Nephron progenitor cell (in vitro differentiated cells): ENCODE measurements at regions not wholly inside any gene's neighbourhood (a gene's known extent, or its start where the extent isn't known, plus 50 kb on each side); places are given as distances from the start of the nearest gene placed in this dataset.

ENCODE experiments used
- DNase-seq: peaks from one replicate; pipeline ENCODE4 v3.0.0; 2021
- H3K27ac Mint-ChIP-seq: 2 replicates; pipeline ENCODE4 v1.8.0; 2021; ENCODE audit warnings: mild to moderate bottlenecking, moderate library complexity, mixed read lengths
- H3K27me3 Mint-ChIP-seq: 2 replicates; pipeline ENCODE4 v1.8.0; 2021; ENCODE audit warnings: mild to moderate bottlenecking, low read depth, mixed read lengths; ENCODE audit not compliant: poor library complexity
- H3K36me3 Mint-ChIP-seq: 2 replicates; pipeline ENCODE4 v1.8.0; 2021; ENCODE audit warnings: low read depth, mixed read lengths
- H3K4me1 Mint-ChIP-seq: 2 replicates; pipeline ENCODE4 v1.8.0; 2021; ENCODE audit warnings: mixed read lengths
- H3K4me3 Mint-ChIP-seq: 2 replicates; pipeline ENCODE4 v1.8.0; 2021; ENCODE audit warnings: mild to moderate bottlenecking, moderate library complexity, mixed read lengths
- H3K9me3 Mint-ChIP-seq: 2 replicates; pipeline ENCODE4 v1.8.0; 2021; ENCODE audit warnings: mild to moderate bottlenecking, moderate library complexity, mixed read lengths
- CTCF ChIP-seq: fragments of 200-600 bp; sonication (generic); IDR thresholded peaks from 2 replicates; pipeline ENCODE4 v1.5.0; 2021; ENCODE audit warnings: antibody characterized with exemption

- no peak overlapping the region for H3K27ac Mint-ChIP-seq
- DNase-seq = no peak
- peaks cover 18% of the 10 kb centered on the region for H3K4me1 Mint-ChIP-seq
- no peak overlapping the region for H3K4me3 Mint-ChIP-seq
- no peaks in the 10 kb centered on the region for H3K27me3 Mint-ChIP-seq
- H3K36me3 Mint-ChIP-seq = no peaks in the 10 kb centered on the region
- H3K9me3 Mint-ChIP-seq = no peaks in the 10 kb centered on the region
- TF ChIP-seq CTCF = no peak
Measured at GRCh38 chr18:39958876-39959275, 1996.2 kb upstream of the PIK3C3 start.

GRCh38 chr18:39952816-39953215, 2002.2 kb upstream of the PIK3C3 start:
- TF ChIP-seq CTCF = no peak
- H3K4me3 Mint-ChIP-seq = no peak overlapping the region
- H3K36me3 Mint-ChIP-seq = no peaks in the 10 kb centered on the region
- peaks cover 5% of the 10 kb centered on the region for H3K4me1 Mint-ChIP-seq
- H3K9me3 Mint-ChIP-seq = no peaks in the 10 kb centered on the region
- no peaks in the 10 kb centered on the region for H3K27me3 Mint-ChIP-seq
- H3K27ac Mint-ChIP-seq = no peak overlapping the region
- DNase-seq = no peak

- DNase-seq = no peak
- Mint-ChIP-seq H3K4me3 (no peak overlapping the region), H3K4me1 (peaks cover 5% of the 10 kb centered on the region), H3K36me3 (no peaks in the 10 kb centered on the region), H3K9me3 (no peaks in the 10 kb centered on the region), H3K27me3 (no peaks in the 10 kb centered on the region), H3K27ac (no peak overlapping the region)
- no peak for TF ChIP-seq CTCF
Measured at GRCh38 chr18:39951142-39951720, 2003.8 kb upstream of the PIK3C3 start.

- no peak for TF ChIP-seq CTCF
- Mint-ChIP-seq H3K27me3 (no peaks in the 10 kb centered on the region), H3K27ac (no peak overlapping the region), H3K9me3 (no peaks in the 10 kb centered on the region), H3K4me1 (peaks cover 6% of the 10 kb centered on the region), H3K4me3 (no peak overlapping the region), H3K36me3 (no peaks in the 10 kb centered on the region)
- no peak for DNase-seq
Measured at GRCh38 chr18:39946623-39947061, 2008.4 kb upstream of the PIK3C3 start.

- Mint-ChIP-seq H3K9me3 (no peaks in the 10 kb centered on the region), H3K27me3 (no peaks in the 10 kb centered on the region), H3K4me3 (no peak overlapping the region), H3K36me3 (no peaks in the 10 kb centered on the region), H3K27ac (no peak overlapping the region), H3K4me1 (peaks cover 6% of the 10 kb centered on the region)
- no peak for DNase-seq
- no peak for TF ChIP-seq CTCF
Measured at GRCh38 chr18:39945076-39945475, 2010.0 kb upstream of the PIK3C3 start.

GRCh38 chr18:39942702-39943101, 2012.3 kb upstream of the PIK3C3 start:
- H3K9me3 Mint-ChIP-seq = no peaks in the 10 kb centered on the region

More at GRCh38 chr18:39942702-39943101, 2012.3 kb upstream of the PIK3C3 start:
- Mint-ChIP-seq H3K4me1 (peaks cover 6% of the 10 kb centered on the region), H3K27ac (no peak overlapping the region), H3K27me3 (no peaks in the 10 kb centered on the region), H3K4me3 (no peak overlapping the region), H3K36me3 (no peaks in the 10 kb centered on the region)
- no peak for DNase-seq
- TF ChIP-seq CTCF = no peak
